OCI-LY3 (cell line): ENCODE measurements at regions not wholly inside any gene's neighbourhood (a gene's known extent, or its start where the extent isn't known, plus 50 kb on each side); places are given as distances from the start of the nearest gene placed in this dataset.

Experiments
- H2AFZ ChIP-seq: fragments of 200-600, 300-600 bp; shearing (Covaris generic); 2 replicates; pipeline ENCODE4 v1.6.0; 2014; ENCODE audit warnings: antibody characterized with exemption, low read depth, low read length
- H3K27ac ChIP-seq: fragments of 200-600, 300-600 bp; sonication (generic); 2 replicates; pipeline ENCODE4 v1.5.1; 2014; ENCODE audit warnings: mild to moderate bottlenecking, low read length, moderate library complexity, mixed read lengths
- H3K27me3 ChIP-seq: fragments of 200-600, 300-600 bp; sonication (generic); 2 replicates; pipeline ENCODE4 v1.6.1; 2014; ENCODE audit warnings: low read depth, low read length, mixed read lengths
- H3K36me3 ChIP-seq: fragments of 200-600, 300-600 bp; sonication (generic); replicated peaks from 2 replicates; pipeline ENCODE3; 2014; ENCODE audit warnings: low read depth, low read length, mixed read lengths
- H3K4me1 ChIP-seq: fragments of 300-600, 200-600 bp; sonication (generic); 2 replicates; pipeline ENCODE4 v1.6.1; 2014; ENCODE audit warnings: low read length, mixed read lengths
- H3K4me2 ChIP-seq: fragments of 200-600, 300-600 bp; sonication (generic); 2 replicates; pipeline ENCODE4 v1.6.1; 2014; ENCODE audit warnings: low read length, mixed read lengths
- H3K4me3 ChIP-seq: fragments of 300-600, 200-600 bp; sonication (generic); 2 replicates; pipeline ENCODE4 v1.5.1; 2014; ENCODE audit warnings: antibody characterized with exemption, mild to moderate bottlenecking, low read length, moderate library complexity
- H3K79me2 ChIP-seq: fragments of 300-600, 200-600 bp; shearing (Covaris generic); 2 replicates; pipeline ENCODE4 v1.6.1; 2014; ENCODE audit warnings: mild to moderate bottlenecking, low read length, mixed read lengths
- H3K9ac ChIP-seq: fragments of 300-600, 200-600 bp; shearing (Covaris generic); 2 replicates; pipeline ENCODE4 v1.6.0; 2014; ENCODE audit warnings: mild to moderate bottlenecking, low read length, moderate library complexity
- H3K9me3 ChIP-seq: fragments of 200-600, 300-600 bp; shearing (Covaris generic); 2 replicates; pipeline ENCODE4 v1.6.1; 2014; ENCODE audit warnings: low read length, mixed read lengths; ENCODE audit not compliant: insufficient read depth
- H4K20me1 ChIP-seq: fragments of 200-600, 300-600 bp; sonication (generic); 2 replicates; pipeline ENCODE4 v1.6.1; 2016; ENCODE audit warnings: low read length, mixed read lengths; ENCODE audit not compliant: insufficient read depth
- CTCF ChIP-seq: fragments of 200-600, 300-600 bp; sonication (generic); IDR thresholded peaks from 2 replicates; pipeline ENCODE4 v1.5.1; 2014; ENCODE audit warnings: antibody characterized with exemption, low read length, low read depth
- EZH2phosphoT487 ChIP-seq: fragments of 200-600 bp; shearing (Covaris generic); IDR thresholded peaks from 2 replicates; pipeline ENCODE4 v1.6.1; 2018; ENCODE audit warnings: antibody characterized with exemption, mixed run types, low read depth

GRCh38 chr5:64015824-64016223 is 53.6 kb upstream of the HTR1A start:
- Histone ChIP-seq H3K4me2 (no peak overlapping the region), H3K9ac (no peak overlapping the region), H3K4me1 (no peaks in the 10 kb centered on the region), H3K9me3 (no peaks in the 10 kb centered on the region), H3K79me2 (no peaks in the 10 kb centered on the region), H3K27me3 (no peaks in the 10 kb centered on the region), H3K4me3 (no peak overlapping the region), H4K20me1 (no peaks in the 10 kb centered on the region), H3K36me3 (no peaks in the 10 kb centered on the region), H3K27ac (no peak overlapping the region), H2AFZ (no peak overlapping the region)
- TF ChIP-seq EZH2phosphoT487, result no peak
- TF ChIP-seq CTCF, result no peak
